NCI-H345 treated with DMSO at 0.1 percent for 48 hours (cell line): ENCODE measurements at regions not wholly inside any gene's neighbourhood (a gene's known extent, or its start where the extent isn't known, plus 50 kb on each side); places are given as distances from the start of the nearest gene placed in this dataset.
"Not testable (repeated sequence)": the region's sequence is repeated elsewhere in the genome, so short reads cannot be mapped to it uniquely, and the experiment has no call there.

Experiments
- DNase-seq: peaks from one replicate; lab custom pipeline; 2025; ENCODE audit not compliant: unreplicated experiment; lab: John Stamatoyannopoulos, UW

GRCh38 chr12:73656375-73656774 lies 881.3 kb upstream of the ATXN7L3B start:
- DNase-seq: no peak

GRCh38 chr12:73659802-73660201 lies 877.8 kb upstream of the ATXN7L3B start:
- no peak for DNase-seq

DNA sequence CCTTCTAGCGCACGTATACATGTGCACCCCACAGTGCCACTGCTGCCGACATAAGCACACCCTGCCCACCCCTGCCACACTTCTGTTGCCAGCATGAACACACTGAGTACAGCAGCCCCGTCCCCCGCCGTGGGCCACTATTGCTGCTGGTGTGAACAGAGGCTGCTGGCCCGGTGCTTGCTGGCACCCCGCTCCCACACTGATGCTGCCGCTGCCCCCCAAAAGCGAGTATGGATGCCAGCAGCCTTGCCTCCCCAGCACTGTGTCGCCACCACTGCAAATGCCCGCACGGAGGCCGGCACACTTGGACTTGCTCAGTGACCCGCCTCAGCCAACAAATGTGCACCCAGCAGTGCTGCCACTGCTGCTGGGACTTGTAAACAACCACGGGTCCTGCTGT lies 872.4 kb upstream of the ATXN7L3B start:
- DNase-seq: no peak

GRCh38 chr12:73671550-73671949 lies 866.1 kb upstream of the ATXN7L3B start:
- DNase-seq: not testable (repeated sequence)

GRCh38 chr12:73677520-73678291 lies 859.9 kb upstream of the ATXN7L3B start:
- DNase-seq: no peak

GRCh38 chr12:73678335-73678734 lies 859.3 kb upstream of the ATXN7L3B start:
- DNase-seq: no peak

GRCh38 chr12:73699318-73699717 lies 838.3 kb upstream of the ATXN7L3B start:
- DNase-seq: no peak

DNA sequence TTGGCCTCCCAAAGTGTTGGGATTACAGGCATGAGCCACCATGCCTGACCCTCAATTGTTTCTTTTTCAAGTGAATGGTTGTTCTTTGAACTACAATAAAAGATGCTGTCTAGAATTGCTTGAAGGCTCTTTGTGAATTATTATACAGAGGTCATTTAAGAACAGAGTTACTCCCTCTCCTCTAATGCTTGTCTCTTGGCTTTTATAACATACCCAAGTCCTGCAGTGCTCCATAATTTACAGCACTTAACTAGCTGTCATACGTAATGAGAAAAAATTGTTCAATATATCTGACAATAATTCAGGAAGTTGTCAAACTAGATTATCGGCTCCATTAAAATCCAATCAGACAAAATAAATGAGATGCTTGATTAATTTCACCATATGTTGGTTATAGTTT lies 823.0 kb upstream of the ATXN7L3B start:
- DNase-seq: no peak

DNA sequence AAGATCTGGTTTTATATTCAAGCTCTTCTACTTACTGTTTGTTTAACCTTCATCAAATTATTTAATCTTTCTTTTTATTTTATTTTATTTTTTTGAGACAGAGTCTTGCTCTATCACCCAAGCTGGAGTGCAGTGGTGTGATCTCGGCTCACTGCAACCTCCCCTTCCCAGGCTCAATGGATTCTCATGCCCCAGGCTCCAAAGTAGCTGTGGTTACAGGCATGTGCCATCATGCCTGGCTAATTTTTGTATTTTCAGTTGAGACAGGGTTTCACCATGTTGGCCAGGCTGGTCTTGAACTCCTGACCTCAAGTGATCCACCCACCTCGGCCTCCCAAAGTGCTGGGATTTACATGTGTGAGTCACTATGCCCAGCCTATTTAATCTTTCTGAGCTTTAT lies 821.5 kb upstream of the ATXN7L3B start:
- not testable (repeated sequence) for DNase-seq

- no peak for DNase-seq
Observed at GRCh38 chr12:73719223-73719622, 818.4 kb upstream of the ATXN7L3B start.

DNA sequence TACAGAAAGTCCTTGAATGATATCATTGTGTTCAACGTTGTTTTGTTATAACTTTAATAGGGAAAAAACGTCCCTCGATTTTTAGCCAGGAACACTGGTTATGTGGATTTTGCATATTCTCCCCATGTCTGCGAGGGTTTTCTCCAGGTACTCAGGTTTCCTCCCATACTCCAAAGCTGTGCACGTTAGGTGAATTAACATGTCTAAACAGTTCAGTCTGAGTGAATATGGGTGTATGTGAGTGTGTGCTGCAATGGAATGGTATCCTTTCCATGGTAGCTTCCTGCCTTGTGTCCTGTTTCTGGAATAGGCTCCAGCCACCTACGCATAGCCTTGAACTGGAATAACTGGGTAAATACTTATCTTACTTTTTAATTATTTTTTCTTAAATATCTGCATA lies 810.8 kb upstream of the ATXN7L3B start:
- no peak for DNase-seq

- no peak for DNase-seq
Observed at GRCh38 chr12:73731658-73732057, 806.0 kb upstream of the ATXN7L3B start.

DNA sequence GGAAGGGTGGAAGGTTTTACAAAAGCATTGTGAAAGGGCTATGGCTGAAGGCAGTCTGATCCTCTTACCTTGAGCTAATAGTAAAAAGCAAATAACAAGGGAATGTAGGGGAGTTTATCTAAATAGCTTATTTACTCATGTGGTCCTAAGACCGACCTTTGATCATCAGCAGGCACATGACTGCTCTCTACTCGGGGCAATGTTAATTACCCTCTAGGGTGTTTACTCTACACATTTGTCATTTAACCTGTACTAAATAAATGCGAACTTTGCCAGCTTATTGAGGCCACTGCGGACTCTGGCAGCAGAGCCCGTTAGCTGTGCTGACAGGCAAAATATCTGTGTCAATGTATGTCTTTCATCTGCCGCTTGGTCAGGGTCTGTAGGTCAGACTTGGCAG lies 768.3 kb upstream of the ATXN7L3B start:
- DNase-seq: no peak

DNA sequence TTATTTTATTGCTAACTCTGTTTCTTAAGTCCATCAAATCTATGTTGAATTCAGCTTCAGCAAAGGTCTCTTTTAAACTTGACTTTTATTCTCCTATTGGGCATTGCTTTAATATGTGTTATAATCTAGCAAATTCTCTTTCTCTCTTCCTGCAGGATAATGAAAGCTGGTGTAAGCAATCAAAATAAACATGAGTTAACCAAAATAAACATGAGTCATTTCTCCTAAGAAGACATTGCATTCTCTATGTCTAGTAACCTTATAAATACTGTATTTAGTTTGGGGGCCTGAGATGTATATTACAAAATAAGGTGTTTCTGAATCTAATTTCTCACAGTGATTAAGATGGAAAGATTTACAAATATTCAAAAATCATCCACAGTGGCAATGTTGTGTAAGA lies 739.1 kb upstream of the ATXN7L3B start:
- DNase-seq: no peak

DNA sequence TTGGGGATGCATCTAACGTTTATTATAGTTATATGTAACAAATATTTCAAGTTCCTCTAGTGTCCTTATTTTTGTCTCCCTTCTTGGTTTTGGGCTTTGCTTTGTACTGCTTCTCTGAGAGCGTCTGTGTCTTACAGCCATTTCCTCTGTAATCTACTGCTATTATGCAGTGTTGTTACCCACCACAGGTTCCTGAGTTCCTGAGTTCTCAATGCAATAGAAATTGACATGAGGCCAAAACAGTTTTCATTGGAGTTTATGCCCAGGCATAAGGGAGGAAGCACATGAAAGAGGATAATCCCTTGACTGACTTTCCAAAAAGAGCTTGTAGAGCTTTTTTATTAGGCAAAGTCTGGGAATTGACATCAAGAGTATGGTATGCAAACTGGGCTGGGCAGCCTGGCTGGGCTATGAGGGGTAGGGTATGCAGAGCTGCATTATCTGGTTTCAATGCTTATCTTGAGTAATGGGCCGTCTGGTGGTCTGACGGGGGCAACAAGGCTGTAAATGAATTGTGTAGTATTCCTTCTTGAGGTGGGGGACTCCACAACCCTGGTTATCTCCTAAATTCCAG lies 722.5 kb upstream of the ATXN7L3B start:
- DNase-seq: no peak

- DNase-seq: no peak
Observed at GRCh38 chr12:73817161-73817560, 720.5 kb upstream of the ATXN7L3B start.

DNA sequence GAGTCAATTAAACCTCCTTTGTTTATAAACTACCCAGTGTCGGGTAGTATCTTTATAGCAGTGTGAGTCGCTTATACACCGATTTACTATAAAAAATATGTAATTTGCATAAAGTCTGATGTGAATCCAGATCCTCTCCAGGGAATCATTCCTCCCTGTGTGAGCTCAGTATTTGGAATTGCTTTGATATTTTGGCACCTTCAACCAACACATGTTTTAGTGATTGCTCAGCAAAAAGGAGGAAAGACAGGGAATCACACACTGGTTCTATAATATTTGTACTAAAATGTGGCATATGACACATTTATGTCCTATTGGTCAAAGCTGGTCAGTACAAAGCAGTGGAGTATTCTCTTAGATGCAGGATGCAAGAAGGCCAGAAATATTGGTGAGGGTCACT lies 703.9 kb upstream of the ATXN7L3B start:
- DNase-seq: no peak

DNA sequence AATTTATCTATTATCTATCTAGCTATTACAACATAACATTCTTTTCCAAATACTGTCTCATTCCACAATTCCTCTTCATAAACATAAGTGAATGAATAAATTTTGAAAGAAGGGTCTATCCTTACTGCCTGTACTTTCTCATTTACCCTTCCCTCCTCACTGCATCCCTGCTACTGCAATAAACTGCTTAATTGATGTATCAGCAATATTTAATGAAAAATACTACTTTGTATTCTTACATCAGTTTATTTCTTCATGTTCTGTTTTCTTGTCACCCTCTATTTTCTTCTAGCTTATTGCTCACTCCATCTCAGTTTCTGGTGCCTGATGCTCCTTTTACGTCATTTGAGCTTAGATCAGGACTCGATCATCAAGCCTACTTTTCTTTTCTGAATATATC lies 695.7 kb upstream of the ATXN7L3B start:
- DNase-seq: no peak

DNA sequence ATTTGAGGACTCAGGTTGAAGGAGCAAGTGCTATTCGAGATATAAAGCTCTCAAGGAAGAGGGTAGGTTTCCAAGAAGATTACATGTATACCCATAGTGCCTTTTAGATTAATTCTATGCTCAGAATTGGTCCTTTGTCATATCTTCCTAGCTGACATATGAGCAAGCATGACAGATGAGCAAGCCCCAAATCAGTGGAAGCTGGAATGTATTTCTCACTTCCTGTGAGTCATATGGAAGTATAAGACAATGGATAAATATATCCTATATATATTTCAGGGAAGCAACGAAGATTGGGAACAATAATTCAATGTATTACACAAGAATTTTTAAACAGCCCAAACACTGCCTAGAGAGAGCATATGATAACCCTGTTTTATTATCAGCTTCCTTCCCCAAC lies 674.1 kb upstream of the ATXN7L3B start:
- DNase-seq: no peak

- no peak for DNase-seq
Observed at GRCh38 chr12:73867147-73867546, 670.5 kb upstream of the ATXN7L3B start.

DNA sequence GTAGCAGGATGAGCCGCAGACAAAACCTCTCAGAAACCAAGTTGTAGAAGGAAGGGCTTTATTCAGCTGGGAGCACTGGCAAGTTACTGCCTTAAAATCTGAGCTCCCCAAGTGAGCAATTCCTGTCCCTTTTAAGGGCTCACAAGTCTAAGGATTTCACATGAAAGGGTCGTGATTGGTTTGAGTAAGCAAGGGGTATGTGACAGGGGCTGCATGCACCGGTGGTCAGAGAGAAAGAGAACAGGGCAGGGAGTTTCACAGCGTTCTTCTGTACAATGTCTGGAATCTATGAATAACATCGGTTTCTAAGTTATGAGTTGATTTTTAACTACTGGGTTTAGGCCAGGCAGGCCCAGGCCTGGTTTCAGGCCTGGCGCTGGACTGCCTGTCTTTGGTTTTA lies 660.3 kb upstream of the ATXN7L3B start:
- DNase-seq: not testable (repeated sequence)

GRCh38 chr12:73892201-73892600 lies 645.4 kb upstream of the ATXN7L3B start:
- DNase-seq: no peak

GRCh38 chr12:73898645-73899044 lies 639.0 kb upstream of the ATXN7L3B start:
- DNase-seq: no peak
